ENCODE measurements at regions not wholly inside any gene's neighbourhood (a gene's known extent, or its start where the extent isn't known, plus 50 kb on each side); places are given as distances from the start of the nearest gene placed in this dataset.

DNA sequence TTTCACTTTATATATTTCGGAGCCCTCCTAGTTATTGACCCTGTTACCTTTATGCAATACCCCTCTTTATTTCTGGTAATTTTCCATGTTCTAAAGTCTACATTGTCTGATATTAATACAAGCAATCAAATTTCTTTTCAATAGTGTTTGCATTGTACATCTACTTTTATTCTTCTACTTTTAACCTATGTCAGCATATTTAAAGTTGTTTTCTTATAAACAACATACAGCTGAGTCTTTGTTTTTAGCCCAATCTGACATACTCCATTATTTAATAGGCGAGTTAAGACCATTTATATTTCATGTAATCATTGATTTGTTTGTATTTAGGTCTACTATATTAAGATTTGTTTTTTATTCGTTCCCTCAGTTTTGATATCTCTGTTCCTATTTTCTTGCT, 108.5 kb upstream of the SPACA7 start:
- TF ChIP-seq, protein P1, sequence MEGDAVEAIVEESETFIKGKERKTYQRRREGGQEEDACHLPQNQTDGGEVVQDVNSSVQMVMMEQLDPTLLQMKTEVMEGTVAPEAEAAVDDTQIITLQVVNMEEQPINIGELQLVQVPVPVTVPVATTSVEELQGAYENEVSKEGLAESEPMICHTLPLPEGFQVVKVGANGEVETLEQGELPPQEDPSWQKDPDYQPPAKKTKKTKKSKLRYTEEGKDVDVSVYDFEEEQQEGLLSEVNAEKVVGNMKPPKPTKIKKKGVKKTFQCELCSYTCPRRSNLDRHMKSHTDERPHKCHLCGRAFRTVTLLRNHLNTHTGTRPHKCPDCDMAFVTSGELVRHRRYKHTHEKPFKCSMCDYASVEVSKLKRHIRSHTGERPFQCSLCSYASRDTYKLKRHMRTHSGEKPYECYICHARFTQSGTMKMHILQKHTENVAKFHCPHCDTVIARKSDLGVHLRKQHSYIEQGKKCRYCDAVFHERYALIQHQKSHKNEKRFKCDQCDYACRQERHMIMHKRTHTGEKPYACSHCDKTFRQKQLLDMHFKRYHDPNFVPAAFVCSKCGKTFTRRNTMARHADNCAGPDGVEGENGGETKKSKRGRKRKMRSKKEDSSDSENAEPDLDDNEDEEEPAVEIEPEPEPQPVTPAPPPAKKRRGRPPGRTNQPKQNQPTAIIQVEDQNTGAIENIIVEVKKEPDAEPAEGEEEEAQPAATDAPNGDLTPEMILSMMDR (IDR thresholded peaks at IDR 0.05) = no peak
- TF ChIP-seq POLR2A (IDR thresholded peaks at IDR 0.05) = no peak
